ENCODE measurements at regions not wholly inside any gene's neighbourhood (a gene's known extent, or its start where the extent isn't known, plus 50 kb on each side); places are given as distances from the start of the nearest gene placed in this dataset.
A peak's percentile ranks its signal among the peaks of the same experiment; 100 is the strongest.

- H3K4me1 ChIP-seq = peaks cover 19 to 23% of the 10 kb centered on the region in 2 donors
- H3K9me3 ChIP-seq = no peaks in the 10 kb centered on the region
- H3K27ac ChIP-seq = peak overlapping the region; percentile 49 to 58 (median 51)
- DNase-seq = no peak
- TF ChIP-seq POLR2A (IDR thresholded peaks at IDR 0.05) (no peak), CTCF (IDR thresholded peaks at IDR 0.05) (no peak)
- H3K4me3 ChIP-seq (replicated peaks in 1 of 3) = no peak overlapping the region
- 34 to 66% methylated on average over 1 of the region's 1 CpG for WGBS, 2 donors
- intact Hi-C loops (cut with DNase I) = no loop called here
- no peaks in the 10 kb centered on the region for H3K27me3 ChIP-seq
- no peaks in the 10 kb centered on the region for H3K36me3 ChIP-seq
Observed at GRCh38 chr7:116443101-116443523, 56.4 kb upstream of the CAV2 start.

GRCh38 chr7:116443646-116444045 is 55.9 kb upstream of the CAV2 start:
- DNase-seq = no peak
- intact Hi-C loops (cut with DNase I) = no loop called here
- no peaks in the 10 kb centered on the region for H3K36me3 ChIP-seq
- H3K4me3 ChIP-seq (replicated peaks in 1 of 3) = no peak overlapping the region
- no peaks in the 10 kb centered on the region for H3K27me3 ChIP-seq
- peaks cover 19 to 28% of the 10 kb centered on the region in 2 donors for H3K4me1 ChIP-seq
- WGBS, 2 donors = 92 to 99% methylated on average over 3 of the region's 3 CpGs
- no peak for TF ChIP-seq POLR2A (IDR thresholded peaks at IDR 0.05)
- TF ChIP-seq CTCF (IDR thresholded peaks at IDR 0.05) = no peak
- no peaks in the 10 kb centered on the region for H3K9me3 ChIP-seq
- H3K27ac ChIP-seq = peak overlapping the region; percentile 49 to 58 (median 51)

- DNase-seq = no peak
- peaks cover 32 to 33% of the 10 kb centered on the region in 2 donors for H3K4me1 ChIP-seq
- H3K9me3 ChIP-seq = no peaks in the 10 kb centered on the region
- TF ChIP-seq CTCF (IDR thresholded peaks at IDR 0.05) (no peak), POLR2A (IDR thresholded peaks at IDR 0.05) (no peak)
- no peaks in the 10 kb centered on the region for H3K36me3 ChIP-seq
- no peak overlapping the region for H3K27ac ChIP-seq
- H3K27me3 ChIP-seq = no peaks in the 10 kb centered on the region
- 77 to 78% methylated on average over 6 of the region's 6 CpGs for WGBS, 2 donors
- no peak overlapping the region for H3K4me3 ChIP-seq (replicated peaks in 1 of 3)
- intact Hi-C loops (cut with DNase I) = no loop called here
Observed at GRCh38 chr7:116445447-116446211, 53.9 kb upstream of the CAV2 start.

GRCh38 chr7:116446212-116446855 is 53.2 kb upstream of the CAV2 start:
- H3K36me3 ChIP-seq = no peaks in the 10 kb centered on the region
- H3K4me3 ChIP-seq (replicated peaks in 1 of 3) = no peak overlapping the region
- H3K27ac ChIP-seq = no peak overlapping the region
- 78 to 83% methylated on average over 5 of the region's 5 CpGs for WGBS, 2 donors
- intact Hi-C loops (cut with DNase I) = no loop called here
- DNase-seq = no peak
- H3K4me1 ChIP-seq = peaks cover 32 to 33% of the 10 kb centered on the region in 2 donors
- no peak for TF ChIP-seq CTCF (IDR thresholded peaks at IDR 0.05)
- no peak for TF ChIP-seq POLR2A (IDR thresholded peaks at IDR 0.05)
- no peaks in the 10 kb centered on the region for H3K27me3 ChIP-seq
- no peaks in the 10 kb centered on the region for H3K9me3 ChIP-seq

- Histone ChIP-seq H3K27ac (peak overlapping the region in 1 of 3 donors; percentile 4), H3K36me3 (no peaks in the 10 kb centered on the region), H3K9me3 (no peaks in the 10 kb centered on the region), H3K4me1 (peaks cover 36 to 41% of the 10 kb centered on the region in 2 donors), H3K27me3 (no peaks in the 10 kb centered on the region), H3K4me3 (replicated peaks in 1 of 3) (no peak overlapping the region)
- TF ChIP-seq CTCF (IDR thresholded peaks at IDR 0.05) (no peak), POLR2A (IDR thresholded peaks at IDR 0.05) (no peak)
- WGBS, 2 donors = 82 to 87% methylated on average over 2 of the region's 2 CpGs
- no peak for DNase-seq
- intact Hi-C loops (cut with DNase I) = no loop called here
Observed at GRCh38 chr7:116447436-116447835, 52.1 kb upstream of the CAV2 start.
